Inflammatory macrophage treated with lipopolysaccharide for 4 hours (primary cell): ENCODE measurements at regions not wholly inside any gene's neighbourhood (a gene's known extent, or its start where the extent isn't known, plus 50 kb on each side); places are given as distances from the start of the nearest gene placed in this dataset.

ENCODE experiments used
- DNase-seq: peaks from one replicate; pipeline ENCODE4 v3.0.0-alpha.2; 2020

GRCh38 chr10:121041499-121041898 is 190.3 kb downstream of the WDR11 start:
- DNase-seq: no peak

- DNase-seq: no peak
Measured at GRCh38 chr10:121041906-121042305, 190.7 kb downstream of the WDR11 start.

GRCh38 chr10:121042342-121042741 is 191.2 kb downstream of the WDR11 start:
- no peak for DNase-seq

- DNase-seq: no peak
Measured at GRCh38 chr10:121043124-121043849, 192.1 kb downstream of the WDR11 start.

GRCh38 chr10:121048749-121049148 is 197.6 kb downstream of the WDR11 start:
- no peak for DNase-seq

GRCh38 chr10:121049489-121049888 is 198.3 kb downstream of the WDR11 start:
- no peak for DNase-seq

- DNase-seq: no peak
Measured at GRCh38 chr10:121049923-121050322, 198.8 kb downstream of the WDR11 start.

GRCh38 chr10:121051171-121051570 is 200.0 kb downstream of the WDR11 start:
- DNase-seq: no peak

GRCh38 chr10:121051696-121052279 is 200.6 kb downstream of the WDR11 start:
- no peak for DNase-seq

- DNase-seq: no peak
Measured at GRCh38 chr10:121053151-121053550, 202.0 kb downstream of the WDR11 start.

- no peak for DNase-seq
Measured at GRCh38 chr10:121054874-121055273, 203.7 kb downstream of the WDR11 start.

- DNase-seq: no peak
Measured at GRCh38 chr10:121057269-121057668, 206.1 kb downstream of the WDR11 start.

GRCh38 chr10:121058082-121058481 is 206.9 kb downstream of the WDR11 start:
- DNase-seq: no peak

- DNase-seq: no peak
Measured at GRCh38 chr10:121059351-121059750, 208.2 kb downstream of the WDR11 start.

- DNase-seq: peak; percentile 57
Measured at GRCh38 chr10:121062115-121062514, 211.0 kb downstream of the WDR11 start.

- no peak for DNase-seq
Measured at GRCh38 chr10:121063744-121064143, 212.6 kb downstream of the WDR11 start.

- DNase-seq: no peak
Measured at GRCh38 chr10:121064491-121064890, 213.3 kb downstream of the WDR11 start.

- peak; percentile 45 for DNase-seq
Measured at GRCh38 chr10:121065330-121065729, 214.2 kb downstream of the WDR11 start.

GRCh38 chr10:121069061-121069850 is 218.1 kb downstream of the WDR11 start:
- peak; percentile 83 for DNase-seq

- DNase-seq: peak; percentile 59
Measured at GRCh38 chr10:121070275-121071070, 219.3 kb downstream of the WDR11 start.

GRCh38 chr10:121071901-121072300 is 220.7 kb downstream of the WDR11 start:
- no peak for DNase-seq

GRCh38 chr10:121073728-121074127 is 222.6 kb downstream of the WDR11 start:
- no peak for DNase-seq
